ENCODE measurements at regions not wholly inside any gene's neighbourhood (a gene's known extent, or its start where the extent isn't known, plus 50 kb on each side); places are given as distances from the start of the nearest gene placed in this dataset.

DNA sequence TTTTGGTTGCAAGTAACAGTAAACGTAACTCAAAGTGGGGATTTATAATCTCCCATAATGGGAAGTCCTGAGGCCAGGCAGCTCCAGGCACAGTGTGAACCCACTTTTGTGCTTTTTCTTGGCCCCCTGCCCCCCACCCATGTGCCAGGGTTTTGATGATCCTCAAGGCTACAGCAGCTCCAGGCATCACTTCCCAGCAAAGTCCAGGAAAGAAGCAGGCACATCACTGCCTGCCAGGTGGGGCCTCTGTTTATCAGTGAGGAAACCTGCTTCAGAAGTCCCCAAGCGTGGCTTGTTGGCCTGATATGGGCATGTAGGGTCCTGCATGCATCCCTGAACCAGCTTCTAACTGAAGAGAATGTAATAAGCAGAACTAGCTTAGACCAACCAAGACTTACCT lies 299.2 kb upstream of the SKOR2 start:
- TF ChIP-seq POLR2AphosphoS5 (IDR thresholded peaks at IDR 0.05; ENCODE audit: low read depth, low read length) (no peak), SPI1 (IDR thresholded peaks at IDR 0.05; ENCODE audit: low read depth, low read length) (no peak), POLR2A (IDR thresholded peaks at IDR 0.05; ENCODE audit: low read depth, low read length) (no peak), TAF1 (IDR thresholded peaks at IDR 0.05; ENCODE audit: low read depth, low read length) (no peak), POU2F2 (IDR thresholded peaks at IDR 0.05; ENCODE audit: low read depth, low read length) (no peak), PAX5 (IDR thresholded peaks at IDR 0.05; ENCODE audit: insufficient read depth, low read length, severe bottlenecking) (no peak)

Measured in GM12891 (cell line).